SU-DHL-6 (cell line): ENCODE measurements at regions not wholly inside any gene's neighbourhood (a gene's known extent, or its start where the extent isn't known, plus 50 kb on each side); places are given as distances from the start of the nearest gene placed in this dataset.

Experiments used
- CTCF ChIP-seq: fragments of 200-600 bp; sonication (generic); IDR thresholded peaks from one replicate; pipeline ENCODE4 v1.5.1; 2017; ENCODE audit warnings: antibody characterized with exemption, mild to moderate bottlenecking, low read length, moderate library complexity; ENCODE audit not compliant: insufficient read depth, poor library complexity, severe bottlenecking
- EZH2phosphoT487 ChIP-seq: fragments of 200-600 bp; sonication (generic), shearing (Covaris generic); conservative IDR thresholded peaks from 2 replicates; pipeline ENCODE4 v1.6.1; 2018; ENCODE audit warnings: mild to moderate bottlenecking, antibody characterized with exemption, low read length, moderate library complexity, mixed read lengths

GRCh38 chr9:134243778-134244467, 79.6 kb upstream of the RNU6ATAC start:
- TF ChIP-seq CTCF = no peak
- TF ChIP-seq EZH2phosphoT487 = no peak
